Uterus (tissue), 2 donors: ENCODE measurements at regions not wholly inside any gene's neighbourhood (a gene's known extent, or its start where the extent isn't known, plus 50 kb on each side); places are given as distances from the start of the nearest gene placed in this dataset.

Source experiments
- CTCF ChIP-seq, 4 experiments: fragments of 200-600 bp in 2 of 4; fragments of 450-650 bp in 2 of 4; sonication (generic) in 2 of 4; IDR thresholded peaks; one replicate each; pipeline ENCODE4 v1.5.1; 2016 to 2019; ENCODE audit warnings: antibody characterized with exemption in 4 of 4, mild to moderate bottlenecking in 2 of 4, moderate library complexity in 1 of 4
- POLR2A ChIP-seq, 2 donors: fragments of 450-650 bp; IDR thresholded peaks; one replicate each; pipeline ENCODE4 v1.6.1; 2016; ENCODE audit warnings: antibody characterized with exemption in 2 of 2, mild to moderate bottlenecking in 1 of 2, moderate library complexity in 1 of 2

- TF ChIP-seq CTCF (IDR thresholded peaks at IDR 0.05) (no peak), POLR2A (IDR thresholded peaks at IDR 0.05) (no peak)
Observed at GRCh38 chr7:26476271-26476670, 184.6 kb downstream of the SNX10 start.
